HepG2 (cell line): ENCODE measurements at regions not wholly inside any gene's neighbourhood (a gene's known extent, or its start where the extent isn't known, plus 50 kb on each side); places are given as distances from the start of the nearest gene placed in this dataset.
A peak's percentile ranks its signal among the peaks of the same experiment; 100 is the strongest.

ENCODE experiments used
- ARNT2 ChIP-seq: sonication (generic); formaldehyde crosslinking; IDR thresholded peaks from 2 replicates; pipeline ENCODE4 v1.8.0; 2022; ENCODE audit warnings: mild to moderate bottlenecking, low read depth, missing genetic modification reagents, moderate library complexity
- CEBPB ChIP-seq: IDR thresholded peaks from 2 replicates; pipeline ENCODE4 v1.6.1; 2011; ENCODE audit warnings: low read depth, low read length, improper control_type of control experiment, borderline replicate concordance
- EP300 ChIP-seq, 3 experiments: sonication (generic) in 1 of 3; formaldehyde crosslinking in 1 of 3; IDR thresholded peaks; 2 replicates each; pipeline versions ENCODE4 v1.5.1 to v1.6.1; 2011 to 2020; ENCODE audit warnings: low read depth in 2 of 3, low read length in 2 of 3, borderline replicate concordance in 1 of 3, improper control_type of control experiment in 1 of 3, mild to moderate bottlenecking in 1 of 3, missing genetic modification reagents in 1 of 3, moderate library complexity in 1 of 3
- FOXA3 ChIP-seq: IDR thresholded peaks from 2 replicates; pipeline ENCODE4 v1.6.1; 2016; ENCODE audit warnings: missing genetic modification reagents, missing compliant biosample characterization
- GABPA ChIP-seq, 2 experiments: IDR thresholded peaks; 2 replicates each; pipeline ENCODE4 v1.6.1; 2011 to 2016; ENCODE audit warnings: low read depth in 2 of 2, low read length in 1 of 2, missing biosample characterization in 1 of 2, missing genetic modification characterization in 1 of 2
- GFI1 ChIP-seq: sonication (generic); formaldehyde crosslinking; IDR thresholded peaks from 2 replicates; pipeline ENCODE4 v1.5.0; 2020; ENCODE audit warnings: missing genetic modification reagents, mild to moderate bottlenecking, borderline replicate concordance
- HDAC6 ChIP-seq: fragments of 200-600 bp; sonication (generic); IDR thresholded peaks from 2 replicates; pipeline ENCODE4 v1.7.0; 2017; ENCODE audit warnings: mild to moderate bottlenecking, antibody characterized with exemption, low read length, low read depth
- HNRNPL ChIP-seq: fragments of 200-400 bp; formaldehyde crosslinking; IDR thresholded peaks from 2 replicates; pipeline ENCODE4 v1.6.1; 2017; ENCODE audit warnings: mild to moderate bottlenecking, low read depth, low read length
- KDM2A ChIP-seq: sonication (generic); formaldehyde crosslinking; IDR thresholded peaks from 2 replicates; pipeline ENCODE4 v1.4.0; 2020; ENCODE audit warnings: low read depth, missing genetic modification reagents, borderline replicate concordance
- KDM6A ChIP-seq: IDR thresholded peaks from 2 replicates; pipeline ENCODE4 v1.6.1; 2016; ENCODE audit warnings: low read depth
- KLF16 ChIP-seq, 2 experiments: sonication (generic) in 1 of 2; formaldehyde crosslinking in 1 of 2; IDR thresholded peaks; 2 replicates each; pipeline versions ENCODE4 v1.6.1 to v1.8.0; 2016 to 2023; ENCODE audit warnings: missing genetic modification reagents in 2 of 2, missing compliant biosample characterization in 1 of 2
- NCOR1 ChIP-seq: fragments of 200-600 bp; sonication (generic); IDR thresholded peaks from 2 replicates; pipeline ENCODE4 v1.7.0; 2017; ENCODE audit warnings: antibody characterized with exemption, low read length, borderline replicate concordance
- RNF2 ChIP-seq: fragments of 450-650 bp; conservative IDR thresholded peaks from 2 replicates; pipeline ENCODE4 v1.6.1; 2016; ENCODE audit warnings: low read depth
- SNAPC2 ChIP-seq: sonication (generic); formaldehyde crosslinking; IDR thresholded peaks from 2 replicates; pipeline ENCODE4 v1.8.1; 2022; ENCODE audit warnings: mild to moderate bottlenecking, missing genetic modification reagents
- SOX5 ChIP-seq: IDR thresholded peaks from 2 replicates; pipeline ENCODE4 v1.6.1; 2016; ENCODE audit warnings: borderline replicate concordance
- STAT5B ChIP-seq: sonication (generic); formaldehyde crosslinking; IDR thresholded peaks from 2 replicates; pipeline ENCODE4 v1.4.0; 2020; ENCODE audit warnings: missing genetic modification reagents
- TOE1 ChIP-seq: sonication (generic); formaldehyde crosslinking; IDR thresholded peaks from 2 replicates; pipeline ENCODE4 v1.4.0; 2020; ENCODE audit warnings: mild to moderate bottlenecking, missing genetic modification reagents
- ZFYVE20 ChIP-seq: sonication (generic); formaldehyde crosslinking; IDR thresholded peaks from 2 replicates; pipeline ENCODE4 v1.8.0; 2023; ENCODE audit warnings: low read depth, mild to moderate bottlenecking, moderate library complexity, missing genetic modification reagents, borderline replicate concordance
- ZMAT3 ChIP-seq: sonication (generic); formaldehyde crosslinking; conservative IDR thresholded peaks from 2 replicates; pipeline ENCODE4 v1.7.0; 2021; ENCODE audit warnings: missing genetic modification reagents
- ZSCAN29 ChIP-seq: sonication (generic); formaldehyde crosslinking; conservative IDR thresholded peaks from 2 replicates; pipeline ENCODE4 v1.4.0; 2020; ENCODE audit warnings: mild to moderate bottlenecking, missing genetic modification reagents
- TF ChIP-seq, protein P1 (sequence below): sonication (generic); formaldehyde crosslinking; IDR thresholded peaks from 2 replicates; pipeline ENCODE4 v1.4.0; 2020; ENCODE audit warnings: mild to moderate bottlenecking, missing genetic modification reagents
- TF ChIP-seq, protein P2 (sequence below): sonication (generic); formaldehyde crosslinking; IDR thresholded peaks from 2 replicates; pipeline ENCODE4 v1.5.1; 2020; ENCODE audit warnings: missing genetic modification reagents, mild to moderate bottlenecking, borderline replicate concordance
- TF ChIP-seq, protein P3 (sequence below): IDR thresholded peaks from 2 replicates; pipeline ENCODE4 v1.6.1; 2016; ENCODE audit warnings: low read depth, control low read depth
- TF ChIP-seq, protein P4 (sequence below): sonication (generic); formaldehyde crosslinking; IDR thresholded peaks from 2 replicates; pipeline ENCODE4 v1.4.0; 2020; ENCODE audit warnings: missing genetic modification reagents, mild to moderate bottlenecking, borderline replicate concordance

DNA sequence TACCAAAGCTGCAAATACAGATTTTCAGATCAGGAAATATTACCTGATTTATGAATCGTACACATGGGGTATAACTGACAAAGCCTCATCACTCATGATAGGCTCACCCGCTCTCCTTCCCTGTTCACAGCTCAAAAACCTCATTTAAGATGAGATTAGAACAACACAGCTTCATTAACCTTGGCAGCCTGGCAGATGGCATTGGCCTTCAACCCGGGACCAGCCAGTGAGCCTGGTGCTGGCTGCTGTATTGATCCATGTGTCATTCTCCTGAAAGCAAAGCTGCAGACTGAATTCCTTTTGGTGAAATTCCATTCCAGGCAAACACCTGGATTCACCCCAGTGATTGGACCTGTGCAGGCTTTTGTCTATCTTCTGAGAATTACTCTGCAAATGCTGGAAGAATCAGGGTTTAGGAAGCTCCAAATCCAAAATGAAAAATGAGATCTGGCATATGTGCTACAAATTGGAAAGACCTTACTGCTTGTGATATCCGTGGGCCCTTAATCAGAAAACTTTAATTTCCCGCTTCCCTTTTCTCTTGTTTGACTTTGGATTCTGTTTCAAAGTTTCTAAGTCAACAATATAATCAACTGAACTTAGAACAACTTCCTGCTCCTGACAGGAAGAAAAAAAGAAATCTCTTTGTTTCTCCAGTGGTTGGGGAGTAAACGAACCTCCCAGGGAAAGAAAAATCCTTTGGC, 189.1 kb upstream of the KBTBD8 start (continued):
- TF ChIP-seq, protein P1, sequence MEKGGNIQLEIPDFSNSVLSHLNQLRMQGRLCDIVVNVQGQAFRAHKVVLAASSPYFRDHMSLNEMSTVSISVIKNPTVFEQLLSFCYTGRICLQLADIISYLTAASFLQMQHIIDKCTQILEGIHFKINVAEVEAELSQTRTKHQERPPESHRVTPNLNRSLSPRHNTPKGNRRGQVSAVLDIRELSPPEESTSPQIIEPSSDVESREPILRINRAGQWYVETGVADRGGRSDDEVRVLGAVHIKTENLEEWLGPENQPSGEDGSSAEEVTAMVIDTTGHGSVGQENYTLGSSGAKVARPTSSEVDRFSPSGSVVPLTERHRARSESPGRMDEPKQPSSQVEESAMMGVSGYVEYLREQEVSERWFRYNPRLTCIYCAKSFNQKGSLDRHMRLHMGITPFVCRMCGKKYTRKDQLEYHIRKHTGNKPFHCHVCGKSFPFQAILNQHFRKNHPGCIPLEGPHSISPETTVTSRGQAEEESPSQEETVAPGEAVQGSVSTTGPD (CRISPR knock-in tag), result peak; percentile 82; the same call in 1 of the 2 replicates
- TF ChIP-seq GABPA (IDR thresholded peaks at IDR 0.05; ENCODE audit: low read depth, low read length) (no peak), GABPA (CRISPR knock-in tag; IDR thresholded peaks at IDR 0.05; ENCODE audit: low read depth) (peak; percentile 44; the same call in 1 of the 2 replicates), GFI1 (CRISPR knock-in tag) (peak; percentile 69; the same call in 1 of the 2 replicates), EP300 (IDR thresholded peaks at IDR 0.05; ENCODE audit: low read depth in 2 of 2, low read length in 2 of 2) (peak; percentile 62 to 69; a peak in 3 of 4 replicates), EP300 (CRISPR knock-in tag; IDR thresholded peaks at IDR 0.05; ENCODE audit: borderline replicate concordance) (no peak), CEBPB (no peak), SNAPC2 (CRISPR knock-in tag) (no peak), FOXA3 (CRISPR knock-in tag) (peak; percentile 51; the same call in 1 of the 2 replicates), KLF16 (CRISPR knock-in tag; IDR thresholded peaks at IDR 0.05) (no peak), KDM2A (CRISPR knock-in tag) (peak; percentile 33; the same call in 1 of the 2 replicates), HDAC6 (no peak), NCOR1 (peak; percentile 75; the same call in 1 of the 2 replicates), ARNT2 (CRISPR knock-in tag) (no peak), RNF2 (no peak), ZMAT3 (CRISPR knock-in tag) (no peak), STAT5B (CRISPR knock-in tag) (no peak), KDM6A (CRISPR knock-in tag) (peak; percentile 55; the same call in 1 of the 2 replicates), ZSCAN29 (CRISPR knock-in tag) (peak; percentile 31; the same call in 1 of the 2 replicates), ZFYVE20 (no peak), SOX5 (CRISPR knock-in tag) (peak; percentile 45; the same call in 1 of the 2 replicates), HNRNPL (no peak), TOE1 (no peak)
- TF ChIP-seq, protein P2, sequence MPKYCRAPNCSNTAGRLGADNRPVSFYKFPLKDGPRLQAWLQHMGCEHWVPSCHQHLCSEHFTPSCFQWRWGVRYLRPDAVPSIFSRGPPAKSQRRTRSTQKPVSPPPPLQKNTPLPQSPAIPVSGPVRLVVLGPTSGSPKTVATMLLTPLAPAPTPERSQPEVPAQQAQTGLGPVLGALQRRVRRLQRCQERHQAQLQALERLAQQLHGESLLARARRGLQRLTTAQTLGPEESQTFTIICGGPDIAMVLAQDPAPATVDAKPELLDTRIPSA (CRISPR knock-in tag), result no peak
- TF ChIP-seq, protein P3, sequence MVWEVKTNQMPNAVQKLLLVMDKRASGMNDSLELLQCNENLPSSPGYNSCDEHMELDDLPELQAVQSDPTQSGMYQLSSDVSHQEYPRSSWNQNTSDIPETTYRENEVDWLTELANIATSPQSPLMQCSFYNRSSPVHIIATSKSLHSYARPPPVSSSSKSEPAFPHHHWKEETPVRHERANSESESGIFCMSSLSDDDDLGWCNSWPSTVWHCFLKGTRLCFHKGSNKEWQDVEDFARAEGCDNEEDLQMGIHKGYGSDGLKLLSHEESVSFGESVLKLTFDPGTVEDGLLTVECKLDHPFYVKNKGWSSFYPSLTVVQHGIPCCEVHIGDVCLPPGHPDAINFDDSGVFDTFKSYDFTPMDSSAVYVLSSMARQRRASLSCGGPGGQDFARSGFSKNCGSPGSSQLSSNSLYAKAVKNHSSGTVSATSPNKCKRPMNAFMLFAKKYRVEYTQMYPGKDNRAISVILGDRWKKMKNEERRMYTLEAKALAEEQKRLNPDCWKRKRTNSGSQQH (CRISPR knock-in tag), result no peak
- TF ChIP-seq, protein P4, sequence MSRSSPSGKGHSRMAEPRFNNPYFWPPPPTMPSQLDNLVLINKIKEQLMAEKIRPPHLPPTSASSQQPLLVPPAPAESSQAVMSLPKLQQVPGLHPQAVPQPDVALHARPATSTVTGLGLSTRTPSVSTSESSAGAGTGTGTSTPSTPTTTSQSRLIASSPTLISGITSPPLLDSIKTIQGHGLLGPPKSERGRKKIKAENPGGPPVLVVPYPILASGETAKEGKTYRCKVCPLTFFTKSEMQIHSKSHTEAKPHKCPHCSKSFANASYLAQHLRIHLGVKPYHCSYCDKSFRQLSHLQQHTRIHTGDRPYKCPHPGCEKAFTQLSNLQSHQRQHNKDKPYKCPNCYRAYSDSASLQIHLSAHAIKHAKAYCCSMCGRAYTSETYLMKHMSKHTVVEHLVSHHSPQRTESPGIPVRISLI, result no peak
